Vagina (tissue), 2 donors: ENCODE measurements at regions not wholly inside any gene's neighbourhood (a gene's known extent, or its start where the extent isn't known, plus 50 kb on each side); places are given as distances from the start of the nearest gene placed in this dataset. TPM values are rescaled to one million over a fixed set of nuclear protein-coding genes. Genes with fewer than 3 reads are reported as not detected.

Experiments used
- DNase-seq, 2 donors: peaks; one replicate each; pipeline ENCODE4 v3.0.0-alpha.2; 2017; ENCODE audit errors: extremely low spot score in 2 of 2
- H3K27ac ChIP-seq: fragments of 200-600 bp; sonication (generic); one replicate; pipeline ENCODE4 v1.5.1; 2019
- H3K27me3 ChIP-seq: fragments of 200-600 bp; sonication (generic); one replicate; pipeline ENCODE4 v1.5.1; 2019
- H3K36me3 ChIP-seq, 2 donors: fragments of 200-600 bp; sonication (generic); one replicate each; pipeline ENCODE4 v1.5.1; 2017 to 2019
- H3K4me1 ChIP-seq: fragments of 200-600 bp; sonication (generic); one replicate; pipeline ENCODE4 v1.5.1; 2019
- H3K4me3 ChIP-seq, 2 donors: fragments of 200-600 bp; sonication (generic); 1 replicate in 1 of 2; 2 replicates in 1 of 2; pipeline ENCODE4 v1.5.1; 2016 to 2019
- H3K9me3 ChIP-seq: fragments of 200-600 bp; sonication (generic); one replicate; pipeline ENCODE4 v1.5.1; 2019
- POLR2A ChIP-seq, 2 donors: fragments of 450-650 bp; IDR thresholded peaks; one replicate each; pipeline ENCODE4 v1.6.1; 2017; ENCODE audit warnings: antibody characterized with exemption in 2 of 2, mild to moderate bottlenecking in 2 of 2, moderate library complexity in 2 of 2
- POLR2AphosphoS5 ChIP-seq, 2 donors: sonication (generic); formaldehyde crosslinking; IDR thresholded peaks; one replicate each; pipeline ENCODE4 v1.9.0; 2017; ENCODE audit warnings: antibody characterized with exemption in 2 of 2, mild to moderate bottlenecking in 2 of 2, low read depth in 1 of 2; ENCODE audit not compliant: insufficient read depth in 1 of 2
- intact Hi-C: fragments of 100-400 bp; cut with DNase I; formaldehyde crosslinking; loops from one replicate; pipeline ENCODE4 v1.15.1; 2023
- microRNA counts, 2 donors: library from miRNA; unstranded; fragments of <30 nt; microRNA quantifications; one replicate each; lab custom pipeline; 2016 to 2017
- microRNA-seq: library from miRNA; unstranded; fragments of <30 nt; microRNA quantifications from one replicate; pipeline ENCODE4, GENCODE V29; 2017; ENCODE audit warnings: borderline number of aligned reads, borderline replicate concordance
- small RNA-seq: library from RNA; depleted of rRNA; stranded (forward); fragments of <200 nt; gene quantifications from one replicate; pipeline ENCODE3, GENCODE V24; 2016
- TF ChIP-seq, protein P1 (sequence below), 3 experiments: fragments of 450-650 bp in 2 of 3; fragments of 200-600 bp in 1 of 3; sonication (generic) in 1 of 3; IDR thresholded peaks; one replicate each; pipeline ENCODE4 v1.5.1; 2017 to 2019; ENCODE audit warnings: antibody characterized with exemption in 3 of 3, mild to moderate bottlenecking in 2 of 3, moderate library complexity in 2 of 3

DNA sequence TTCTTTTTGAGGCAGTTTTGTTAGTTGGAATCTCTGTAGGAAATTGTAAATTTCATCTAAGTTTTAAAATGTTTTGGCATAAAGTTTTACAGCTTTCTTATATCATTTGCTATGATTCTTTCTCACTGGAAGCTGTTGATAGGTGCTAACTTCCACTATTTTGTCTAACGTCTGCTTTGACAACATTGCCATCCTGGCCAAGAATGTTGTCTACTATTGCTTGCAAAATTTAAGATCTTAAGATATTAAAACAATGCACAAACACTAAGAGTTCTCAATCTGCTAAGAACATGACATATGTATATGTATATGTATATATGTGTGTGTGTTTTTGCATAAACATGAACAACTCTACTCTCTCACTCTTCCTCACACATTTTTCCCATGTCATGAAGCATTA, 64.1 kb upstream of the MDGA2 start:
- TF ChIP-seq POLR2AphosphoS5 (IDR thresholded peaks at IDR 0.05; ENCODE audit: insufficient read depth in 1 of 2, low read depth in 1 of 2) (no peak), POLR2A (IDR thresholded peaks at IDR 0.05) (no peak)
- TF ChIP-seq, protein P1, sequence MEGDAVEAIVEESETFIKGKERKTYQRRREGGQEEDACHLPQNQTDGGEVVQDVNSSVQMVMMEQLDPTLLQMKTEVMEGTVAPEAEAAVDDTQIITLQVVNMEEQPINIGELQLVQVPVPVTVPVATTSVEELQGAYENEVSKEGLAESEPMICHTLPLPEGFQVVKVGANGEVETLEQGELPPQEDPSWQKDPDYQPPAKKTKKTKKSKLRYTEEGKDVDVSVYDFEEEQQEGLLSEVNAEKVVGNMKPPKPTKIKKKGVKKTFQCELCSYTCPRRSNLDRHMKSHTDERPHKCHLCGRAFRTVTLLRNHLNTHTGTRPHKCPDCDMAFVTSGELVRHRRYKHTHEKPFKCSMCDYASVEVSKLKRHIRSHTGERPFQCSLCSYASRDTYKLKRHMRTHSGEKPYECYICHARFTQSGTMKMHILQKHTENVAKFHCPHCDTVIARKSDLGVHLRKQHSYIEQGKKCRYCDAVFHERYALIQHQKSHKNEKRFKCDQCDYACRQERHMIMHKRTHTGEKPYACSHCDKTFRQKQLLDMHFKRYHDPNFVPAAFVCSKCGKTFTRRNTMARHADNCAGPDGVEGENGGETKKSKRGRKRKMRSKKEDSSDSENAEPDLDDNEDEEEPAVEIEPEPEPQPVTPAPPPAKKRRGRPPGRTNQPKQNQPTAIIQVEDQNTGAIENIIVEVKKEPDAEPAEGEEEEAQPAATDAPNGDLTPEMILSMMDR (IDR thresholded peaks at IDR 0.05) = no peak
- no peak overlapping the region for H3K27ac ChIP-seq
- no peaks in the 10 kb centered on the region for H3K36me3 ChIP-seq
- no peak overlapping the region for H3K4me3 ChIP-seq
- H3K27me3 ChIP-seq = no peaks in the 10 kb centered on the region
- DNase-seq = no peak
- no peaks in the 10 kb centered on the region for H3K4me1 ChIP-seq
- H3K9me3 ChIP-seq = no peaks in the 10 kb centered on the region
- intact Hi-C loops = no loop called here

DNA sequence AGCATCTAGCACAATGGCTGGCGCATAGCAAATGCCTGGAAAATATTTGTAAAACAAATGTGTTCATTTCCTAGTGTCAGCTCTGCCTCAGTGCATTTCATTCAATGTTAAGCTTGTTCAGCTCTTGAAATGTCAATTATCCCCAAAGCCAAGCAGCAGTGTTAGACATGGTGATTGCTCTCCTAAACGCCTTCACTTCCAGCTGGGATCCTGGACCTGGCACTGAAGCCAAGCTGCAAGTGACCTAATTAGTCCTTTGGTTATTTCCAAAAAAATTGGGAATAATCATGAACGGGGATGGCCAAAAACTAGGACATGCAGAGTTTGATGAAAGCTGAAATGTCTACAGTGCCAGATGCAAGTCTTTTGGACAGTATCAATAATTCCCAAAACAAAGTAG, 54.9 kb upstream of the MDGA2 start:
- Histone ChIP-seq H3K9me3 (no peaks in the 10 kb centered on the region), H3K27me3 (no peaks in the 10 kb centered on the region), H3K4me1 (no peaks in the 10 kb centered on the region), H3K27ac (no peak overlapping the region), H3K4me3 (no peak overlapping the region), H3K36me3 (no peaks in the 10 kb centered on the region)
- intact Hi-C loops = no loop called here
- TF ChIP-seq, protein P1 (IDR thresholded peaks at IDR 0.05) = no peak
- TF ChIP-seq POLR2A (IDR thresholded peaks at IDR 0.05) (no peak), POLR2AphosphoS5 (IDR thresholded peaks at IDR 0.05; ENCODE audit: insufficient read depth in 1 of 2, low read depth in 1 of 2) (no peak)
- DNase-seq = no peak

MicroRNAs encoded in the stretch of these regions (microRNA counts, 767-probe panel; counts per million panel counts)
- microRNA hsa-miR-548y (lab: Ali Mortazavi, UCI) = 238 to 261 counts per million in 2 donors

Small RNA genes in the stretch of these regions (microRNA-seq; reads per million reads assigned to microRNA genes)
- not detected for gene MIR548Y

Small RNA genes in the stretch of these regions (small RNA-seq; reads per million reads assigned to genes)
- gene AL121576.1 = not detected
- gene AL512360.1 = not detected
- gene MIR548Y = not detected
- gene RNU6-297P = not detected
